GM18502 (cell line): ENCODE measurements at regions not wholly inside any gene's neighbourhood (a gene's known extent, or its start where the extent isn't known, plus 50 kb on each side); places are given as distances from the start of the nearest gene placed in this dataset.
"Not testable (repeated sequence)": the region's sequence is repeated elsewhere in the genome, so short reads cannot be mapped to it uniquely, and the experiment has no call there.

Experiments
- ATAC-seq: cut with Tn5 transposase; IDR thresholded peaks from one replicate; pipeline ENCODE4 v1.9.1; 2021; ENCODE audit warnings: mild to moderate bottlenecking; ENCODE audit not compliant: unreplicated experiment, poor library complexity

- ATAC-seq = no peak
Observed at GRCh38 chr21:23099185-23099584, 2101.0 kb downstream of the NCAM2 start.

DNA sequence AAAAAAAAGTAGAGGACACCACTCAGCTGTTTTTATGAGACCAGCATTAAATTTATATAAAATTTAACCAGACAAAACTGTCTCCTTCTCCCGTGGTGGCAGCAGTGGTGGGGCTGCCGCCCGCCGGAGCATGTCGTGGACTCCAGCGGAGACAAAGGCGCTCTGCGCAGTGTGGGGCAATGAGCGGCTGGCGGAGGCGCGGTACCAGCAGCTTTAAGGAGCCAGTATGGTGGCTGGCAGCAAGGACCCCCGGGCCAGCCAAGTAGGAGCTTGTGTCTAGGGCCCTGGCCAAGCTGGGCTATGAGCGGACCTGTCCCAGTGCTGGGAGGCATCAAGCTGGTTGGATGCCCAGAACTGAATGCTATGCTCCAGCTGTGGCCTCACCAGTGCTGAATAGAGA lies 2102.9 kb downstream of the NCAM2 start:
- ATAC-seq = no peak

DNA sequence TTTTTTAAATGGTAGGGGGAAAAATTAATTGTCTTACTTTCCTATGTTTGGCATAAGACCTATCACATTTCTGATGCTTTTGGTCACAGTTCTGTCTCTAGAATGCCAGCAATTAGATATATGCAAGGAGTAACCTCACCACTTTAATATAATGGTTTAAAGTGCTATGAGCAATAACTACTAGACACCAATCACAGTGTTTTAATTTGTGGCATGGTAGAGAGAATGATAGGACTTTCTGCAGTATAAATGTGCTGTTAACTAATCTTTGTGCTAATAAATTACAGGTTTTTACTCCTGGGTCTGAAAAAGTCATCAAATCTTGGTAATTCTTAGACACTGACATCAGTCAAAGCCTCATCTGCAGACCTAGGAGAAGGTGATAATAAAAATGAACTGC lies 2110.3 kb downstream of the NCAM2 start:
- no peak for ATAC-seq

- no peak for ATAC-seq
Observed at GRCh38 chr21:23111070-23111600, 2112.9 kb downstream of the NCAM2 start.

DNA sequence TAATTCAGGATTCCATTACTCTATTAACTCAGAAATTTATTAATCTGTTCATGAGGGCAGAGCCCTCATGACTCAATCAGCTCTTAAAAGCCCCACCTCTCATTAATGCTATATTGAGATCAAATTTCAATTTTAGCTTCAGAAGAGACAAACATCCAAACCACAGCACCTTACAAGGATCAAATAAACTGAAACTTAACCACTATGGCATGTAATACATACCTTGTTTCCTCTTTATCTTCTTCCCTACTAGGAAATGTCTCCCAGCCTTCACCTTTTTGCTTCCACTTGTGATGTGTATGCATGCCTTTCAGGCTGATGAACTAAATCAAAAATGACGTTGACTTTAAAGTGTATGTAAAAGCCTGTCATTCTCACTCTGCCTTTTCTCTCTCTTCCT lies 2121.3 kb downstream of the NCAM2 start:
- no peak for ATAC-seq

- no peak for ATAC-seq
Observed at GRCh38 chr21:23127973-23128372, 2129.8 kb downstream of the NCAM2 start.

GRCh38 chr21:23130308-23130707 lies 2132.1 kb downstream of the NCAM2 start:
- ATAC-seq = no peak

DNA sequence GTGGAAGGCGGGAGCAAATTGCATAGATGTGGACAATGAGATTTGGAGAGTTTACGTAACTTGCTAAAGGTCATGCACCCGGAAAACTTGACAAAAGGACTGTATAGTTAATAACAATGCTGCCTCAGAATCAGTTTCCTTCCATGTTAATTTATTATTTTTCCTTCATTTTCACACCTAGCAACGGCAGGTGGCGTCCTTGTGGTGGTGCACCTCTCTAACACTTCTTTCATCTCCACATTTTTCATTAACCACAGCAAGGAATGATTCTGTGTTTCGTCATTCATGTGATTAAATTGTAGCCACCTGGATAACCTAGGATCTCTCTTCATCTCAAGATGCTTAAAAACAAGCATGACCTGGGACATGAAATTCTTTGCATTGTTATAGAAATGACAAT lies 2133.0 kb downstream of the NCAM2 start:
- no peak for ATAC-seq

GRCh38 chr21:23138797-23139196 lies 2140.6 kb downstream of the NCAM2 start:
- no peak for ATAC-seq

DNA sequence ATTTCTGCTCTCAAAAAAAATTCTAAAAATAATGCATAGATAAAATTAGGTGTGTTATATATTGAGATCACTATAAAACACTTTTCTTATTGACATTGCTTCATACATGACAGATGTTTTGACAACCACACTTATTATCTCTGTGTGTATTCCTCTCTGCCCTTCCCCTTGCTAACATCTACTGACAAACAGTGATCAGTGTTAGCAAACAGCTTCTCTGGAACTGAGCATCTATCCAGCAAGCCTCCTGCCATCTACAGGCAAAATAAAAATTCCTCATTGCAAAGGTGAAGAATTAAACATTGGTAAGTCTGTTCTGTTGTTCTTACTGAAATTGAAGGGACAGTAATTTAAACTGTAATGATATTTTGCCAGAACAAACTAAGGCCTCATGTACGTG lies 2153.9 kb downstream of the NCAM2 start:
- no peak for ATAC-seq

GRCh38 chr21:23153842-23154241 lies 2155.6 kb downstream of the NCAM2 start:
- not testable (repeated sequence) for ATAC-seq

DNA sequence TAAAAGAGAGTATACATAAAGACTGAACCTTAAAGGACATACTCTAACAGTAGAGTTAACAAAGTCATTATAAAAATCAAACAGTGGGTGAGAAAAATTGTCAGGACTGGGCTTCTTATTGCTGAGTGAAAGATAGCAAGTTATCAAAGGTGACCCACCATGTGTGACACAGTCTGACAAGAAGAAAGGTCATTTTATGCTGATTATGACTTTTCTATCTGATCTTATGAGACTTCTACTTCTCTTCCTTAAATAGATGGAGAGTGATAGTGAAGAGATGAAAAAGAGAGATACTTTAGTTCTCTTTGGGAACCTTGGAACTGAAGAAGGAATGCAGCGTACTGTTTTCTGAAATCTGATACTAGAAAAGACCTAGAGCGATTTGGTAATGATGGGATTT lies 2157.1 kb downstream of the NCAM2 start:
- ATAC-seq = no peak

DNA sequence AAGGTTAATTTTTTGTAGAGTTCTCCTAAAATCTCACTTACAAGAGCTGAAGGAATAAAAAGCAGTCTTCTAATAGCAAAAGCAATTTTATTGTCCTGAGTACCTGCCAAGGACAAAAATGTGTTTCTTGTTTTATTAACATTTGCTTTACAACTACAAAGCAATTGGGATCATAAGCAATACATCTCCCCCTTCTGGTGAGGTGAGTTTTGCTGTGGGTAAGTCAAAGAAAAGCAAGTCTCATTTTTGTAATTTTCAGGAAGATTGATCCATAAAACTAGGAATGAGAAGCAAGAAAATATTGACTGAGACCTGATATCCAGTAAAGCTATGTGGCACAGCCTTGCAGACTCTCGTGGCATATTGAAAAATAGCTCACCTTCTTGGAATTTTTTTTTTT lies 2162.7 kb downstream of the NCAM2 start:
- no peak for ATAC-seq

DNA sequence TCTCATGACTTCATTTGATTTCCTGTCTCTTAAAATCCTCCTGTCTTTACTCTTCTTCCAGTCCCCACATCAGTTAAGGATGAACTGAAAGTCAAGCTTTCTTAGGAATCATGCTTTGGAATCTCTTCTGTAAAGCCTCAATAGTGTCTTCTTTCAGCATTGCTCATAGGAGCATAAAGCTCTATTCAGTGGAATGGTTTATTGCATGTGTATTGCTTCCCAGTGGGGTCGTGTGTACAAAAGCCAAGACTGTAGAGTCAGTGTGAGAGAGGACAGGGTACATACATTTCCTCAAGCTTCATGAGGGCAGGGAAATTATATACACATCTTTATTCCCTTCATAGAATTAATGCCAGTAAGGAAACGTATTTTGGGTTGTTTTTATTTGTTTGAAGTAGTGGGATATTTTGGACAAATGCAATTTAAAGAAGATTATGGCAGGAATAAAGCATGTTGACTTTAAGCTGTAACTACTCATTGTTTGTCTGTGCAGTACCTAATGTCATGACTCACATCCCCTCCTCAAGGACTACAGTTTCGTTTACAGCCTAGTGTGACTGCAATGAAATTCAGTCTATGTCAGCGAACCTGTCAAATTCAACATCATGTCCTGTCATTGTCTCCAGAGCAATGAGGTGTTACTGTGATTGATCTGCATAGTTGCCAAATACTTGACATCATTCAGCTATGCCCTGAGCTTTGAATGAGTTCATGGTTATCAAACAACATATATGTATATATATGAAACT lies 2164.2 kb downstream of the NCAM2 start:
- no peak for ATAC-seq
